OCI-LY1 (cell line): ENCODE measurements at regions not wholly inside any gene's neighbourhood (a gene's known extent, or its start where the extent isn't known, plus 50 kb on each side); places are given as distances from the start of the nearest gene placed in this dataset.
"Not testable (repeated sequence)": the region's sequence is repeated elsewhere in the genome, so short reads cannot be mapped to it uniquely, and the experiment has no call there.

Source experiments
- H2AFZ ChIP-seq: fragments of 200-600 bp; sonication (generic), shearing (Covaris generic); 2 replicates; pipeline ENCODE4 v1.6.0; 2014; ENCODE audit warnings: antibody characterized with exemption, mild to moderate bottlenecking, low read length
- H3F3A ChIP-seq: fragments of 200-600 bp; sonication (generic), shearing (Covaris generic); 2 replicates; pipeline ENCODE4 v1.6.0; 2014; ENCODE audit warnings: mild to moderate bottlenecking, antibody characterized with exemption, low read length, moderate library complexity; ENCODE audit not compliant: insufficient read depth
- H3K27ac ChIP-seq: fragments of 200-600 bp; sonication (generic); 2 replicates; pipeline ENCODE4 v1.5.1; 2014; ENCODE audit warnings: low read length, mixed run types, mild to moderate bottlenecking, low read depth; ENCODE audit not compliant: poor library complexity, severe bottlenecking
- H3K27me3 ChIP-seq: fragments of 200-600 bp; sonication (generic); 2 replicates; pipeline ENCODE4 v1.6.0; 2014; ENCODE audit warnings: antibody characterized with exemption, mild to moderate bottlenecking, low read length, moderate library complexity; ENCODE audit not compliant: insufficient read depth
- H3K36me3 ChIP-seq: fragments of 200-600 bp; sonication (generic); 2 replicates; pipeline ENCODE4 v1.6.1; 2014; ENCODE audit warnings: mild to moderate bottlenecking, antibody characterized with exemption, low read length, moderate library complexity, mixed read lengths; ENCODE audit not compliant: insufficient read depth
- H3K4me1 ChIP-seq: fragments of 200-600 bp; sonication (generic); 2 replicates; pipeline ENCODE4 v1.5.1; 2014; ENCODE audit warnings: mild to moderate bottlenecking, low read length, moderate library complexity; ENCODE audit not compliant: insufficient read depth, severe bottlenecking
- H3K4me2 ChIP-seq: fragments of 200-600 bp; sonication (generic), shearing (Covaris generic); 2 replicates; pipeline ENCODE4 v1.6.1; 2014; ENCODE audit warnings: low read length
- H3K4me3 ChIP-seq: fragments of 200-600 bp; sonication (generic); 2 replicates; pipeline ENCODE4 v1.5.1; 2014; ENCODE audit warnings: low read length, low read depth, mild to moderate bottlenecking, mixed read lengths; ENCODE audit not compliant: poor library complexity, severe bottlenecking
- H3K79me2 ChIP-seq: fragments of 200-600 bp; shearing (Covaris generic); 2 replicates; pipeline ENCODE4 v1.6.1; 2016; ENCODE audit warnings: mixed run types, low read length, mixed read lengths; ENCODE audit not compliant: insufficient read depth
- H3K9ac ChIP-seq: fragments of 200-600 bp; sonication (generic), shearing (Covaris generic); 2 replicates; pipeline ENCODE4 v1.6.1; 2014; ENCODE audit warnings: mild to moderate bottlenecking, low read length, mixed read lengths
- H3K9me2 ChIP-seq: fragments of 200-600 bp; sonication (generic), shearing (Covaris generic); 2 replicates; pipeline ENCODE4 v1.6.1; 2014; ENCODE audit warnings: low read depth, mild to moderate bottlenecking, low read length, mixed read lengths
- H3K9me3 ChIP-seq: fragments of 200-600 bp; shearing (Covaris generic); 2 replicates; pipeline ENCODE4 v1.6.1; 2014; ENCODE audit warnings: low read length, mixed read lengths
- H4K20me1 ChIP-seq: fragments of 200-600 bp; sonication (generic), shearing (Covaris generic); 2 replicates; pipeline ENCODE4 v1.6.0; 2016; ENCODE audit warnings: mild to moderate bottlenecking, low read length; ENCODE audit not compliant: insufficient read depth
- CTCF ChIP-seq: fragments of 200-600 bp; sonication (generic), shearing (Covaris generic); IDR thresholded peaks from 2 replicates; pipeline ENCODE4 v1.5.1; 2017; ENCODE audit warnings: mild to moderate bottlenecking, antibody characterized with exemption, low read length, moderate library complexity, mixed read lengths
- EZH2 ChIP-seq: fragments of 200-600 bp; sonication (generic), shearing (Covaris generic); IDR thresholded peaks from 2 replicates; pipeline ENCODE4 v1.8.0; 2017; ENCODE audit warnings: borderline replicate concordance, mixed run types, mild to moderate bottlenecking, antibody characterized with exemption, low read length, moderate library complexity, mixed read lengths

DNA sequence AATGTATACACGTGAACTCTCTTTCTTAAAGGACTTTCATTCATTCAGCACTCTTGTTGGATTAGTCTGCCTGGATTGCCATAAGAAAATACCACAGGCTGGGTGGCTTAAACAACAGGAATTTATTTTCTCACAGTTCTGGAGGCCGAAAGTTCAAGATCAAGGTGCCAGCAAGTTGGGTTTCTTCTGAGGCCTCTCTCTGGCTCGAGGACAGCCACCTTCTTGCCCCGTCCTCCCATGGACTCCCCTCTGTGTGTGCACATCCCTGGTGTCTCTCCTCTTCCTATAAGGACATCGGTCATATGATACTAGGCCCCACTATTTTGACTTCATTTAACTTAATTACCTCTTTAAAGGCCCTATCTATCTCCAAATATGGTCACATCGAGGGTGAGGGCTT lies 110.4 kb upstream of the BMPER start:
- Histone ChIP-seq H3K9me2 (no peaks in the 10 kb centered on the region), H3K9ac (no peak overlapping the region), H4K20me1 (no peaks in the 10 kb centered on the region), H2AFZ (no peak overlapping the region), H3K36me3 (no peaks in the 10 kb centered on the region), H3K27ac (no peak overlapping the region), H3K27me3 (peaks cover 6% of the 10 kb centered on the region; the same call in 1 of the 2 replicates), H3K4me1 (no peaks in the 10 kb centered on the region), H3K79me2 (no peaks in the 10 kb centered on the region), H3F3A (no peaks in the 10 kb centered on the region), H3K9me3 (no peaks in the 10 kb centered on the region), H3K4me3 (no peak overlapping the region), H3K4me2 (no peak overlapping the region)
- TF ChIP-seq EZH2 (no peak), CTCF (no peak)

- H2AFZ ChIP-seq = no peak overlapping the region
- no peaks in the 10 kb centered on the region for H3K4me1 ChIP-seq
- H4K20me1 ChIP-seq = no peaks in the 10 kb centered on the region
- H3K36me3 ChIP-seq = no peaks in the 10 kb centered on the region
- H3F3A ChIP-seq = no peaks in the 10 kb centered on the region
- no peak overlapping the region for H3K4me3 ChIP-seq
- TF ChIP-seq EZH2 (no peak), CTCF (no peak)
- no peak overlapping the region for H3K27ac ChIP-seq
- no peaks in the 10 kb centered on the region for H3K79me2 ChIP-seq
- H3K4me2 ChIP-seq = no peak overlapping the region
- H3K9ac ChIP-seq = no peak overlapping the region
- no peaks in the 10 kb centered on the region for H3K9me2 ChIP-seq
- H3K9me3 ChIP-seq = no peaks in the 10 kb centered on the region
- peaks cover 6% of the 10 kb centered on the region; the same call in 1 of the 2 replicates for H3K27me3 ChIP-seq
Measured at GRCh38 chr7:33796538-33796937, 108.8 kb upstream of the BMPER start.

DNA sequence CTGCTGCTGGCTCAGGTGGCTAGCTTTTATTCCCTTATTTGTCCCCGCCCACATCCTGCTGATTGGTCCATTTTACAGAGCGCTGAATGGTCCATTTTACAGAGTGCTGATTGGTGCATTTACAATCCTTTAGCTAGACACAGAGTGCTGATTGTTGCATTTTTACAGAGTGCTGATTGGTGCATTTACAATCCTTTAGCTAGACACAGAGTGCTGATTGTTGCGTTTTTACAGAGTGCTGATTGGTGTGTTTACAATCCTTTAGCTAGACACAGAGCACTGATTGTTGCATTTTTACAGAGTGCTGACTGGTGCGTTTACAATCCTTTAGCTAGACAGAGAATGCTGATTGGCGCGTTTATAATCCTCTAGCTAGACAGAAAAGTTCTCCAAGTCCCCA lies 107.8 kb upstream of the BMPER start:
- H3K4me2 ChIP-seq, H3F3A ChIP-seq, H3K4me3 ChIP-seq, H3K36me3 ChIP-seq, H3K9me3 ChIP-seq, H3K27ac ChIP-seq, H2AFZ ChIP-seq, H3K9ac ChIP-seq, H3K79me2 ChIP-seq, H4K20me1 ChIP-seq, H3K27me3 ChIP-seq, H3K4me1 ChIP-seq, H3K9me2 ChIP-seq: not testable (repeated sequence)

- Histone ChIP-seq H3K4me3 (no peak overlapping the region), H3K27me3 (peaks cover 6% of the 10 kb centered on the region), H4K20me1 (no peaks in the 10 kb centered on the region), H3F3A (no peaks in the 10 kb centered on the region), H3K9me3 (no peaks in the 10 kb centered on the region), H3K4me1 (no peaks in the 10 kb centered on the region), H3K79me2 (no peaks in the 10 kb centered on the region), H3K9me2 (no peaks in the 10 kb centered on the region), H3K4me2 (no peak overlapping the region), H2AFZ (no peak overlapping the region), H3K9ac (no peak overlapping the region), H3K27ac (no peak overlapping the region), H3K36me3 (no peaks in the 10 kb centered on the region)
- no peak for TF ChIP-seq EZH2
- TF ChIP-seq CTCF = no peak
Measured at GRCh38 chr7:33798686-33799325, 106.5 kb upstream of the BMPER start.
